Right atrium auricular region (tissue), 2 donors: ENCODE measurements at regions not wholly inside any gene's neighbourhood (a gene's known extent, or its start where the extent isn't known, plus 50 kb on each side); places are given as distances from the start of the nearest gene placed in this dataset.

ENCODE experiments used
- DNase-seq: peaks from one replicate; pipeline ENCODE4 v3.0.0-alpha.2; 2019; ENCODE audit warnings: low spot score
- H3K27ac ChIP-seq, 2 donors: fragments of 200-600 bp; sonication (generic); 1 replicate in 1 of 2; 2 replicates in 1 of 2; pipeline ENCODE4 v1.5.1; 2016 to 2019
- H3K27me3 ChIP-seq, 2 donors: fragments of 200-600 bp; sonication (generic); one replicate each; pipeline versions ENCODE4 v1.5.1 to v1.6.0; 2017 to 2019
- H3K36me3 ChIP-seq: fragments of 200-600 bp; sonication (generic); one replicate; pipeline ENCODE4 v1.5.1; 2016
- H3K4me1 ChIP-seq, 2 donors: fragments of 200-600 bp; sonication (generic); one replicate each; pipeline versions ENCODE4 v1.5.1 to v1.6.0; 2017 to 2019
- H3K4me3 ChIP-seq, 2 donors: fragments of 200-600 bp; sonication (generic); 1 replicate in 1 of 2; 2 replicates in 1 of 2; pipeline ENCODE4 v1.5.1; 2017 to 2019; ENCODE audit warnings: mild to moderate bottlenecking in 1 of 2, moderate library complexity in 1 of 2
- H3K9me3 ChIP-seq, 2 donors: fragments of 200-600 bp; sonication (generic); one replicate each; pipeline ENCODE4 v1.5.1; 2019
- CTCF ChIP-seq, 2 donors: fragments of 200-600 bp; sonication (generic); IDR thresholded peaks; one replicate each; pipeline ENCODE4 v1.5.1; 2019; ENCODE audit warnings: antibody characterized with exemption in 2 of 2

GRCh38 chr14:46036099-46036498, 615.5 kb downstream of the RPL10L start:
- no peak for DNase-seq

GRCh38 chr14:46034305-46034704, 617.3 kb downstream of the RPL10L start:
- Histone ChIP-seq H3K4me3 (no peak overlapping the region), H3K27ac (no peak overlapping the region), H3K9me3 (no peaks in the 10 kb centered on the region), H3K27me3 (no peaks in the 10 kb centered on the region), H3K4me1 (no peaks in the 10 kb centered on the region), H3K36me3 (no peaks in the 10 kb centered on the region)
- no peak for DNase-seq
- no peak for TF ChIP-seq CTCF (IDR thresholded peaks at IDR 0.05)

More at GRCh38 chr14:46036099-46036498, 615.5 kb downstream of the RPL10L start:
- Histone ChIP-seq H3K36me3 (no peaks in the 10 kb centered on the region), H3K27ac (no peak overlapping the region), H3K4me3 (no peak overlapping the region), H3K27me3 (no peaks in the 10 kb centered on the region), H3K4me1 (no peaks in the 10 kb centered on the region), H3K9me3 (no peaks in the 10 kb centered on the region)
- no peak for TF ChIP-seq CTCF (IDR thresholded peaks at IDR 0.05)

- no peak overlapping the region for H3K27ac ChIP-seq
- H3K9me3 ChIP-seq = no peaks in the 10 kb centered on the region
- no peaks in the 10 kb centered on the region for H3K4me1 ChIP-seq
- H3K27me3 ChIP-seq = no peaks in the 10 kb centered on the region
- no peak for TF ChIP-seq CTCF (IDR thresholded peaks at IDR 0.05)
- no peak for DNase-seq
- H3K4me3 ChIP-seq = no peak overlapping the region
- H3K36me3 ChIP-seq = no peaks in the 10 kb centered on the region
Measured at GRCh38 chr14:46018846-46019420, 632.6 kb downstream of the RPL10L start.

- no peak overlapping the region for H3K4me3 ChIP-seq
- no peak for TF ChIP-seq CTCF (IDR thresholded peaks at IDR 0.05)
- no peak for DNase-seq
- H3K27me3 ChIP-seq = no peaks in the 10 kb centered on the region
- no peaks in the 10 kb centered on the region for H3K4me1 ChIP-seq
- no peak overlapping the region for H3K27ac ChIP-seq
- H3K36me3 ChIP-seq = no peaks in the 10 kb centered on the region
- no peaks in the 10 kb centered on the region for H3K9me3 ChIP-seq
Measured at GRCh38 chr14:46008348-46008747, 643.2 kb downstream of the RPL10L start.

- Histone ChIP-seq H3K27me3 (no peaks in the 10 kb centered on the region), H3K4me1 (no peaks in the 10 kb centered on the region), H3K4me3 (no peak overlapping the region), H3K27ac (no peak overlapping the region), H3K36me3 (no peaks in the 10 kb centered on the region), H3K9me3 (no peaks in the 10 kb centered on the region)
- TF ChIP-seq CTCF (IDR thresholded peaks at IDR 0.05) = no peak
- DNase-seq = no peak
Measured at GRCh38 chr14:45998554-45998953, 653.0 kb downstream of the RPL10L start.

GRCh38 chr14:45990252-45990651, 661.3 kb downstream of the RPL10L start:
- no peaks in the 10 kb centered on the region for H3K36me3 ChIP-seq
- no peak for DNase-seq
- no peaks in the 10 kb centered on the region for H3K4me1 ChIP-seq
- no peaks in the 10 kb centered on the region for H3K9me3 ChIP-seq
- no peaks in the 10 kb centered on the region for H3K27me3 ChIP-seq
- no peak overlapping the region for H3K4me3 ChIP-seq
- TF ChIP-seq CTCF (IDR thresholded peaks at IDR 0.05) = peak in 1 of 2 donors; percentile 19
- H3K27ac ChIP-seq = no peak overlapping the region
